Type B pancreatic cell (in vitro differentiated cells): ENCODE measurements at regions not wholly inside any gene's neighbourhood (a gene's known extent, or its start where the extent isn't known, plus 50 kb on each side); places are given as distances from the start of the nearest gene placed in this dataset.
A peak's percentile ranks its signal among the peaks of the same experiment; 100 is the strongest.

Experiments used
- DNase-seq: peaks from one replicate; pipeline ENCODE4 v3.0.0; 2021; ENCODE audit warnings: mixed read lengths; ENCODE audit not compliant: unreplicated experiment; ENCODE audit errors: extremely low spot score
- H3K27ac Mint-ChIP-seq: 2 replicates; pipeline ENCODE4 v1.8.0; 2021; ENCODE audit warnings: mild to moderate bottlenecking, mixed read lengths
- H3K27me3 Mint-ChIP-seq: 2 replicates; pipeline ENCODE4 v1.8.0; 2021; ENCODE audit warnings: mixed read lengths
- H3K36me3 Mint-ChIP-seq: 2 replicates; pipeline ENCODE4 v1.8.0; 2021; ENCODE audit warnings: mixed read lengths
- H3K4me1 Mint-ChIP-seq: one replicate; pipeline ENCODE4 v1.8.0; 2021; ENCODE audit warnings: mixed read lengths; ENCODE audit not compliant: unreplicated experiment
- H3K4me3 Mint-ChIP-seq: 2 replicates; pipeline ENCODE4 v1.8.0; 2021; ENCODE audit warnings: mild to moderate bottlenecking, mixed read lengths
- H3K9me3 Mint-ChIP-seq: 2 replicates; pipeline ENCODE4 v1.8.0; 2021; ENCODE audit warnings: mixed read lengths
- TF ChIP-seq, protein P1 (sequence below): fragments of 200-600 bp; sonication (generic); conservative IDR thresholded peaks from 2 replicates; pipeline ENCODE4 v1.5.0; 2021; ENCODE audit warnings: antibody characterized with exemption, mild to moderate bottlenecking

DNA sequence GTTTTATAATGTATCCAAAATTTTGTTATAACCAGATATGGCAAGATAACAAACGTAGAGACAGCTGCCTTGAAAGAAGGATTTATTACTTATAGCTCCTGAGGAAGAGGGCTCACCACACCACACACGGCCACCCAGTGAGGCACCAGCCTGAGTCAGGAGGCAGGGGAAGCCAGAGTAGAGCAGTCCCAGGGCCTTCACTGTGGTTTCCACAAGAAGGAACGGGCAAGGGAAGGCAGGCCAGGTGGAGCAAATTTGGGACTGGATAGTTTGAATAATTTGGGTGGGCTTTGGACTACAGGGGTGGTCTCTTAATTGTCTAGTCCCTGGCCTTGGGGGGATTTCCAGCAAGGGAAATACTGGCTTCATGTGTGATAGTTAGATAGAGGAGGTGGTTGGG lies 72.5 kb downstream of the RRAGC start:
- Mint-ChIP-seq H3K9me3 (no peaks in the 10 kb centered on the region), H3K4me1 (peaks cover 25% of the 10 kb centered on the region), H3K27me3 (peaks cover 82% of the 10 kb centered on the region), H3K4me3 (no peak overlapping the region), H3K36me3 (no peaks in the 10 kb centered on the region), H3K27ac (no peak overlapping the region)
- TF ChIP-seq, protein P1, sequence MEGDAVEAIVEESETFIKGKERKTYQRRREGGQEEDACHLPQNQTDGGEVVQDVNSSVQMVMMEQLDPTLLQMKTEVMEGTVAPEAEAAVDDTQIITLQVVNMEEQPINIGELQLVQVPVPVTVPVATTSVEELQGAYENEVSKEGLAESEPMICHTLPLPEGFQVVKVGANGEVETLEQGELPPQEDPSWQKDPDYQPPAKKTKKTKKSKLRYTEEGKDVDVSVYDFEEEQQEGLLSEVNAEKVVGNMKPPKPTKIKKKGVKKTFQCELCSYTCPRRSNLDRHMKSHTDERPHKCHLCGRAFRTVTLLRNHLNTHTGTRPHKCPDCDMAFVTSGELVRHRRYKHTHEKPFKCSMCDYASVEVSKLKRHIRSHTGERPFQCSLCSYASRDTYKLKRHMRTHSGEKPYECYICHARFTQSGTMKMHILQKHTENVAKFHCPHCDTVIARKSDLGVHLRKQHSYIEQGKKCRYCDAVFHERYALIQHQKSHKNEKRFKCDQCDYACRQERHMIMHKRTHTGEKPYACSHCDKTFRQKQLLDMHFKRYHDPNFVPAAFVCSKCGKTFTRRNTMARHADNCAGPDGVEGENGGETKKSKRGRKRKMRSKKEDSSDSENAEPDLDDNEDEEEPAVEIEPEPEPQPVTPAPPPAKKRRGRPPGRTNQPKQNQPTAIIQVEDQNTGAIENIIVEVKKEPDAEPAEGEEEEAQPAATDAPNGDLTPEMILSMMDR = no peak
- peak; percentile 42 for DNase-seq

DNA sequence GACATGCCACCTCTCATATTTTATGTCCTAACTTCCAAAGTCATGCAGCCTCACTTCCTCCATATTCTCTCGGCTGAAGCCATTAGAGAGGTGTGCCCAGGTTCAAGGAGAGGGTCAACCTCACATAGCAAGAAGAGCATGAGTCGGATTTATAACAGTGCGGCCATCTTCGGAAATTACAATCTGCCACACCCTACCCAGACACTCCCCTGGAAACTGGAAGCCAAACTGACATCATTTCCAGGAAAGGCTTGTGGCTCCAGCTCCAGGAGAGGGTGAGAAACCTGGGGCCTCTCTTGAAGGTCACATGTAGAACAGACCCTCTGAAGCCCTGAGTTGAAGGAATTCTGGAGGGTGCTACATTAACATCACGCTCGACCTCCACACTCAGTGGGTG lies 73.5 kb downstream of the RRAGC start:
- Mint-ChIP-seq H3K4me1 (peaks cover 25% of the 10 kb centered on the region), H3K9me3 (no peaks in the 10 kb centered on the region), H3K27me3 (peaks cover 82% of the 10 kb centered on the region), H3K4me3 (no peak overlapping the region), H3K27ac (no peak overlapping the region), H3K36me3 (no peaks in the 10 kb centered on the region)
- no peak for DNase-seq
- TF ChIP-seq, protein P1 = no peak

DNA sequence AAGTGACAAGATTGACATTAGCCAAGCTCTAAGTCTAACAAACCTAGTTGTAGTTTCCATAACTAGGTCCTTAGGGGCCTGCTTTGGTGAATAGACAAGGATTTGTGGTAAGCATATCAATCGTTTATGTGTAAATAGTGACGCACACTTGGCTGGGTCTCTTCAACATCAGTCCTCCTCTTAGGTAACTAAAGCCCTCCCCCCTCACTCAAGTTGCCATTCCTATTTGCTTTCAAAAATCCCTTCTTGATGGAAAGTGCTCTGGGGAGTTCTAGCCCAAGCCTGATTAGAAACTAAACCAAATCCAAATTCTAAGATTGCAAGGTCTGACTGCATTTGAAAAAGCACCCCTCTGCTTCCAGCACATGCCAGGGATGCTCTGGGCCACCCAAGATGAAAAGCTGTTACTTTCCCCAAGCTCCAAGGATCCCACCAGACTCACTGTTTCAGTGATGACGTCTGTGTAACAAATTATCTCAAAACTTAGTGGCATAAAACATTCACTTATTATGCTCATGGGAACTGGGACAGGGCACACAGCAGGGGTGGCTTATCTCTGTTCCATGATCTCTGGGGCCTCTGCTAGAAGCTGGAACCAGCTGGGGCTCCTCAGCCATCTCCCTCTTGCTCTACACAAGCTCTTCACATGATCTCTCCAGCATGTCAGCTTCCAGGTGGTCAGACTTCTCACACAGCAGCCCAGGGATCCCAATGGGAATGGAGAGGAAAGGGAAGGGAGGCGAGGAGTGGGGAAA lies 74.1 kb downstream of the RRAGC start:
- no peak overlapping the region for H3K27ac Mint-ChIP-seq
- TF ChIP-seq, protein P1 = no peak
- H3K4me1 Mint-ChIP-seq = peaks cover 25% of the 10 kb centered on the region
- DNase-seq = peak; percentile 22
- H3K9me3 Mint-ChIP-seq = no peaks in the 10 kb centered on the region
- peaks cover 83% of the 10 kb centered on the region for H3K27me3 Mint-ChIP-seq
- H3K36me3 Mint-ChIP-seq = no peaks in the 10 kb centered on the region
- no peak overlapping the region for H3K4me3 Mint-ChIP-seq

DNA sequence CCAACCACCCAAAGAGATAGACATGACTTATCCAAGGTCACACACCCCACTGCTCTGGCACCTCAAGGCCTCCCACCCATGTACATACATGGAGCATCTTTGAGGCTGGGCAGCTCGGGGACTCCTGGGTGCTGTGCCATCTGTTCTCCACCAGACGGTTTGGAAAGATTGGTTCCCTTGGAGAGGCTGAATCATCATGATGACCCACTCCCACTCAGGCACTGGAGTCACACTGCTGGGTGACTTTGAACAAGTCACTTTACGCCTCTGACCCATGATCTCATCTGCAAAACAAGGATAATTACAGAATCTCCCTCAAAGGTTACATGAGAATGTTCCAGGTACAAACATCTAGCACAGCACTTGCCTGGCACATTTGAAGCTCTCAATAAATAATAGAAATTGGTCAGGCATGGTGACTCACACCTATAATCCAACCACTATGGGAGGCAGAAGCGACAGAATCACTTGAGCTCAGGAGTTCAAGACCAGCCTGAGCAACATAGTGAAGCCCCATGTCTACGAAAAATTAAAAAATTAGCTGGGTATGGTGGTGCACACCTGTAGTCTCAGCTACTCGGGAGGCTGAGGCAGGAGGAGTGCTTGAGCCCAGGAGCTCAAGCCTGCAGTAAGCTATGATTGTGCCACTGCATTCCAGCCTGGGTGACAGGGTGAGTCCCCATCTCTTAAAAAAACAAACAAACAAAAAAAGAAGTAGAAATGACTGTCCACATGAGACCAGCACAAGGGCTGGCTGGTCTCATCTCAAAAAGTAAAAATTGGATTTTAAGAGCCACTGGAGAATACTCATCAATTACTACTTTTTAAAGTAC lies 74.9 kb downstream of the RRAGC start:
- Mint-ChIP-seq H3K36me3 (no peaks in the 10 kb centered on the region), H3K4me1 (peaks cover 21% of the 10 kb centered on the region), H3K27ac (no peak overlapping the region), H3K4me3 (no peak overlapping the region), H3K9me3 (no peaks in the 10 kb centered on the region), H3K27me3 (peaks cover 79% of the 10 kb centered on the region)
- DNase-seq = no peak
- TF ChIP-seq, protein P1 = no peak

DNA sequence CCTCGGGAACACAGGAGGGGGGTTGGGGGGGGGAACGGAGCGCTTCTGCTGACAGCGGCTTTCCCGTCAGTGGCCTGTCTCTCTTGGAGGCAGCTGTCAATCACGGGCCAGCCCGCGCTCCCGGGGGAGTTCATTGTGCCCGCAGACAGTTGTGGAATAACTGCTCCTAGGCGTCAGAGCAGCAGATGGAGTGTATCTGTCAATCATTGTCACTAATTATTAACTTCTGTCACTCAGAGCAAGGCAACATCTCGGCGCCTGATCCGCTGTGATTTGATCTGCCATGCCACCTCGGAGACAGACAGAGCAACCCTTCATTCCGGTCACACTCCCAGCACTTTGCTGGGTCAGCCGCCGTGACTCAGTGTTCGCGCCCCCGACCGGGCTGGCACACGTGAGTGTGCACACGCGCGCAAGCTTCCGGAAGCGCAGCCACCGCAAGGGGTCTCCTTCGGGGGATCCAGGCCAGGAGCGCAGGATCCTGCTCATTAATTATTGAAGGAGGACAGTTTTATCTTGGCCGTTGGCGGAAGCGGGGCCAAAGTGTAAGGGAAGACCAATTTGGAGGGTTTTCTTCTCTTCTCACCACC lies 75.8 kb downstream of the RRAGC start:
- peak; percentile 65 for DNase-seq
- H3K4me1 Mint-ChIP-seq = peaks cover 13% of the 10 kb centered on the region
- TF ChIP-seq, protein P1 = no peak
- H3K27ac Mint-ChIP-seq = no peak overlapping the region
- H3K27me3 Mint-ChIP-seq = peaks cover 71% of the 10 kb centered on the region
- no peak overlapping the region for H3K4me3 Mint-ChIP-seq
- no peaks in the 10 kb centered on the region for H3K9me3 Mint-ChIP-seq
- no peaks in the 10 kb centered on the region for H3K36me3 Mint-ChIP-seq
